Breast epithelium (tissue), 4 donors: ENCODE measurements at regions not wholly inside any gene's neighbourhood (a gene's known extent, or its start where the extent isn't known, plus 50 kb on each side); places are given as distances from the start of the nearest gene placed in this dataset.
"Not testable (repeated sequence)": the region's sequence is repeated elsewhere in the genome, so short reads cannot be mapped to it uniquely, and the experiment has no call there.

Source experiments
- DNase-seq, 2 donors: peaks; one replicate each; pipeline ENCODE4 v3.0.0-alpha.2; 2019; ENCODE audit warnings: low spot score in 2 of 2
- H3K27ac ChIP-seq, 2 donors: fragments of 200-600 bp; sonication (generic) in 1 of 2; one replicate each; pipeline ENCODE4 v1.5.1; 2016 to 2019; ENCODE audit warnings: mild to moderate bottlenecking in 1 of 2
- H3K27me3 ChIP-seq, 2 donors: fragments of 200-600 bp; sonication (generic) in 1 of 2; one replicate each; pipeline versions ENCODE4 v1.5.1 to v1.6.0; 2017 to 2019; ENCODE audit warnings: control low read depth in 1 of 2, mild to moderate bottlenecking in 1 of 2
- H3K36me3 ChIP-seq: fragments of 200-600 bp; one replicate; pipeline ENCODE4 v1.5.1; 2019
- H3K4me1 ChIP-seq, 2 donors: fragments of 200-600 bp; sonication (generic); one replicate each; pipeline ENCODE4 v1.5.1; 2016 to 2019; ENCODE audit warnings: control low read depth in 1 of 2
- H3K4me3 ChIP-seq, 3 donors: fragments of 200-600 bp; sonication (generic); 1 replicate in 2 of 3; 2 replicates in 1 of 3; pipeline ENCODE4 v1.5.1; 2016 to 2019; ENCODE audit warnings: mild to moderate bottlenecking in 3 of 3, moderate library complexity in 2 of 3
- H3K9me3 ChIP-seq, 2 donors: fragments of 200-600 bp; sonication (generic) in 1 of 2; one replicate each; pipeline ENCODE4 v1.5.1; 2016 to 2019; ENCODE audit warnings: control low read depth in 1 of 2
- POLR2A ChIP-seq: fragments of 450-650 bp; IDR thresholded peaks from one replicate; pipeline ENCODE4 v1.6.1; 2016; ENCODE audit warnings: antibody characterized with exemption, mild to moderate bottlenecking, moderate library complexity
- POLR2AphosphoS5 ChIP-seq, 3 donors: sonication (generic); formaldehyde crosslinking; IDR thresholded peaks; one replicate each; pipeline ENCODE4 v1.6.1; 2017; ENCODE audit warnings: antibody characterized with exemption in 3 of 3
- intact Hi-C: fragments of 100-400 bp; cut with DNase I; formaldehyde crosslinking; loops from one replicate; pipeline ENCODE4 v1.15.1; 2023; ENCODE audit warnings: low total_unique reads
- TF ChIP-seq, protein P1 (sequence below), 3 donors: fragments of 450-650 bp; IDR thresholded peaks; one replicate each; pipeline ENCODE4 v1.5.1; 2016 to 2017; ENCODE audit warnings: antibody characterized with exemption in 3 of 3, mild to moderate bottlenecking in 3 of 3, moderate library complexity in 3 of 3

DNA sequence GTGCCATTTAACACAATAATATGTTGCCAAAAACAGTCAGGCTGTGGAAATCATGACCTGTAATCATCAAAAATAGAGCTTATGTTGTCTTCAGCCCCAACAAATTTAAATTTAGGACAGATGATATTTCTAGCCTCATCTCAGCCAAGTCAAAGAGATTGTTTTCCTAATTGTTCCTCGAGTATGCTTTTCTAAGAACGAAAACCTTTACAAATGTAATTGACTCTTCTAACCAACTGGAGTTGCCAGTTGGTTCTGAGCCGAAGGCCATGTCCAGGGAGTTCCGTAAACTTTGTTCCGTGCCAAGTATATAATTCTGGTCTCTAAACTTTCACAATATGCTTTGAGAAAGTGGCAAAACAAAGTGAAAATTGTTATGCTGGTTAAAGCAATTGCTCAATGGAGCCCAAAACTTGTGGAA lies 160.8 kb downstream of the CEMIP2 start:
- H3K36me3 ChIP-seq: no peaks in the 10 kb centered on the region
- no peaks in the 10 kb centered on the region for H3K9me3 ChIP-seq
- no peak for DNase-seq
- H3K27ac ChIP-seq: no peak overlapping the region
- H3K4me3 ChIP-seq: no peak overlapping the region
- intact Hi-C loops: loop anchor here (10.0 kb wide), 1 partner anchor 303 kb away; no protein-coding TSS in a partner anchor
- TF ChIP-seq POLR2A (no peak), POLR2AphosphoS5 (IDR thresholded peaks at IDR 0.05) (no peak)
- TF ChIP-seq, protein P1, sequence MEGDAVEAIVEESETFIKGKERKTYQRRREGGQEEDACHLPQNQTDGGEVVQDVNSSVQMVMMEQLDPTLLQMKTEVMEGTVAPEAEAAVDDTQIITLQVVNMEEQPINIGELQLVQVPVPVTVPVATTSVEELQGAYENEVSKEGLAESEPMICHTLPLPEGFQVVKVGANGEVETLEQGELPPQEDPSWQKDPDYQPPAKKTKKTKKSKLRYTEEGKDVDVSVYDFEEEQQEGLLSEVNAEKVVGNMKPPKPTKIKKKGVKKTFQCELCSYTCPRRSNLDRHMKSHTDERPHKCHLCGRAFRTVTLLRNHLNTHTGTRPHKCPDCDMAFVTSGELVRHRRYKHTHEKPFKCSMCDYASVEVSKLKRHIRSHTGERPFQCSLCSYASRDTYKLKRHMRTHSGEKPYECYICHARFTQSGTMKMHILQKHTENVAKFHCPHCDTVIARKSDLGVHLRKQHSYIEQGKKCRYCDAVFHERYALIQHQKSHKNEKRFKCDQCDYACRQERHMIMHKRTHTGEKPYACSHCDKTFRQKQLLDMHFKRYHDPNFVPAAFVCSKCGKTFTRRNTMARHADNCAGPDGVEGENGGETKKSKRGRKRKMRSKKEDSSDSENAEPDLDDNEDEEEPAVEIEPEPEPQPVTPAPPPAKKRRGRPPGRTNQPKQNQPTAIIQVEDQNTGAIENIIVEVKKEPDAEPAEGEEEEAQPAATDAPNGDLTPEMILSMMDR (IDR thresholded peaks at IDR 0.05): no peak
- H3K4me1 ChIP-seq: no peaks in the 10 kb centered on the region
- H3K27me3 ChIP-seq: no peaks in the 10 kb centered on the region

DNA sequence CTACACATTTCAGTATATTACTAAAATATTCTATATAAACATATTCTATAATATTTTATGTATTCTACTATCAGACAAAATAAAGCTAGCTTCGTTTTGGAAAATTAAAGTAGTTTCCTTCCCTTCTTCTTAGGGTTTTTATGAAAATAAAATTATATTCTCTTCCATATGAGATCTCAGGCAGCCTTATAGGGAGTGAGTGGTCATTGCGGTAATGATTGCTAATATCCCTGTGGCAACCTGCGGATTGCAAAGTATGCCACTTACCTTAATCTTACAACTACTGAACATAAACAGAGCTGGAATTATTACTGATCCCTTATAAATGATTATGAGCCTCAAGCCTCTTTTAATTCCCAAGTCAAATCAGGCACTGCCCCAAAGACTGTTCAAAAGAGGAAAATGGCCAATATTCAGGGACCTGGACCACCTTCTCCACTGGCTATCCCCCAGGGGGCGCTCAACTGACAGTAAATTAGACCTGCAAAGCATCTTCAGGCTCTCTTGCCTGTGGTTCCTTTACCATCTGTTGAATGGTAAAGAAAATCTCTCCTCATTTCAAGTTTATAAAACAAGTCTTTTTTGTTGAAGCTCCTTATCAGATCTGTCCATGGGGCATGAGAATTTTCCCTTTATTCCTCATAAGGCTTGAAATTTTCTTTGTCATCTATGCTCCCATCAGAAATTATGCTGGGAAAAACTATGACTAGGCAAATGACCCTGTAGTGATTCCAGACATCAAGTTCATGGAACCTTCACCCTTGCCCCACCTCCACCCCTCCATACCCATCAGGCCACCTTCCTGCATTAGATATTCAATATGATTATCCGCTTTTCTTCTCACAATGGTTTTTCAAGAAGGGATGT lies 163.9 kb downstream of the CEMIP2 start:
- no peaks in the 10 kb centered on the region for H3K4me1 ChIP-seq
- TF ChIP-seq POLR2AphosphoS5 (IDR thresholded peaks at IDR 0.05): no peak
- TF ChIP-seq, protein P1 (IDR thresholded peaks at IDR 0.05): peak; percentile 57 to 65 (median 64)
- no peak for TF ChIP-seq POLR2A
- H3K36me3 ChIP-seq: no peaks in the 10 kb centered on the region
- no peak overlapping the region for H3K27ac ChIP-seq
- no peaks in the 10 kb centered on the region for H3K27me3 ChIP-seq
- DNase-seq: peak; percentile 28 to 69
- H3K4me3 ChIP-seq: no peak overlapping the region
- no peaks in the 10 kb centered on the region for H3K9me3 ChIP-seq
- intact Hi-C loops: loop anchor here (10.0 kb wide), 1 partner anchor 300 kb away; no protein-coding TSS in a partner anchor

DNA sequence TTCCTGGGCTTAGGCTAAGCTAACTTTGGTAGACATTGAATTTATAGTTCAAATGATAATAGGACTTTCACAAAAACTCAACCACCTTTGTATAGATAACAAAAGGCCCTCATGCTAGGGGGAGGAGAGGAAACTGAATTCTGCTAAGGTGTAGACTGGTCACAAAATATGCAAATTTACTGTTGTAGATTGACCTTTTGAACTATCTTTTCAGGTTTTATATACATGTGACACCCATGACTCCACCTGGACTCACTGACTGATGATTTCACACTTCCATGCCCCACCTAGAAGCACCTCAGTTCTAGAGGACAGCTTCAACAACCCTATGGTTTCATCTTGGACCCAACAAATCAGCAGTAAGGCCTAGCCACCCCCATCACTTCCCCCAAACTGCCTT lies 165.7 kb downstream of the CEMIP2 start:
- no peaks in the 10 kb centered on the region for H3K27me3 ChIP-seq
- TF ChIP-seq POLR2A (no peak), POLR2AphosphoS5 (IDR thresholded peaks at IDR 0.05) (no peak)
- TF ChIP-seq, protein P1 (IDR thresholded peaks at IDR 0.05): no peak
- intact Hi-C loops: loop anchor here (10.0 kb wide), 1 partner anchor 298 kb away; no protein-coding TSS in a partner anchor
- no peaks in the 10 kb centered on the region for H3K4me1 ChIP-seq
- H3K27ac ChIP-seq: no peak overlapping the region
- no peak for DNase-seq
- no peaks in the 10 kb centered on the region for H3K9me3 ChIP-seq
- no peaks in the 10 kb centered on the region for H3K36me3 ChIP-seq
- H3K4me3 ChIP-seq: no peak overlapping the region

DNA sequence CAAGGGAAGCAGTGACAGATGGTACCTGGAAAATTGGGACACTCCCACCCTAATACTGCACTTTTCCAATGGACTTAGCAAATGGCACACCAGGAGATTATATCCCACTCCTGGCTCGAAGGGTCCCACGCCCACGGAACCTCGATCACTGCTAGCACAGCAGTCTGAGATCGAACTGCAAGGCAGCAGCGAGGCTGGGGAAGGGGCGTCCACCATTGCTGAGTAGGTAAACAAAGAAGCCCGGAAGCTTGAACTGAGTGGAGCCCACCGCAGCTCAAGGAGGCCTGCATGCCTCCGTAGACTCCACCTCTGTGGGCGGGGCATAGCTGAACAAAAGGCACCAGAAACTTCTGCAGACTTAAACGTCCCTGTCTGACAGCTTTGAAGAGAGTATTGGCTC lies 172.6 kb downstream of the CEMIP2 start:
- H3K27ac ChIP-seq, H3K27me3 ChIP-seq, H3K9me3 ChIP-seq, H3K4me3 ChIP-seq, intact Hi-C loops, H3K36me3 ChIP-seq, DNase-seq, H3K4me1 ChIP-seq: not testable (repeated sequence)

DNA sequence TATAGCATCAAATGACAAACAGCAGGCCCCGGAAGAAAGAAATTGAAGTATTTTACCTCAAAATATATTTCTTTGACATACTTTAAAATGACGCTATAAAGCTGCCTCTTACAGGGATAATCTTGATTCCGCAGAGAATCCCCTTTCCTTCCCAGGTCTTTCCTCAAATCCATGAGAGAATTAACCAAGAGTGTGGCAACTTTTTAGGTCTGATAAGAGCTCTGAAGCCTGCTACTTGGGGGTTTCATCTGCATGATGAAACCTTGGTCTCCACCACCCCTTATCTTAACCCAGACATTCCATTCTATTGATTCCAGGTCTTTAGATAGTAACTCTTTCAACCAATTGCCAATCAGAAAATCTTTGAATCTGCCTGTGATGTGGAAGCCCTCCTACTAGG lies 173.8 kb downstream of the CEMIP2 start:
- TF ChIP-seq, protein P1 (IDR thresholded peaks at IDR 0.05): no peak
- TF ChIP-seq POLR2AphosphoS5 (IDR thresholded peaks at IDR 0.05) (no peak), POLR2A (no peak)
- no peak for DNase-seq

More for the DNA sequence above, 173.8 kb downstream of the CEMIP2 start:
- intact Hi-C loops: no loop called here
- Histone ChIP-seq H3K4me3 (no peak overlapping the region), H3K9me3 (no peaks in the 10 kb centered on the region), H3K36me3 (no peaks in the 10 kb centered on the region), H3K27me3 (no peaks in the 10 kb centered on the region), H3K4me1 (no peaks in the 10 kb centered on the region), H3K27ac (no peak overlapping the region)
